ENCODE measurements at regions not wholly inside any gene's neighbourhood (a gene's known extent, or its start where the extent isn't known, plus 50 kb on each side); places are given as distances from the start of the nearest gene placed in this dataset.

DNA sequence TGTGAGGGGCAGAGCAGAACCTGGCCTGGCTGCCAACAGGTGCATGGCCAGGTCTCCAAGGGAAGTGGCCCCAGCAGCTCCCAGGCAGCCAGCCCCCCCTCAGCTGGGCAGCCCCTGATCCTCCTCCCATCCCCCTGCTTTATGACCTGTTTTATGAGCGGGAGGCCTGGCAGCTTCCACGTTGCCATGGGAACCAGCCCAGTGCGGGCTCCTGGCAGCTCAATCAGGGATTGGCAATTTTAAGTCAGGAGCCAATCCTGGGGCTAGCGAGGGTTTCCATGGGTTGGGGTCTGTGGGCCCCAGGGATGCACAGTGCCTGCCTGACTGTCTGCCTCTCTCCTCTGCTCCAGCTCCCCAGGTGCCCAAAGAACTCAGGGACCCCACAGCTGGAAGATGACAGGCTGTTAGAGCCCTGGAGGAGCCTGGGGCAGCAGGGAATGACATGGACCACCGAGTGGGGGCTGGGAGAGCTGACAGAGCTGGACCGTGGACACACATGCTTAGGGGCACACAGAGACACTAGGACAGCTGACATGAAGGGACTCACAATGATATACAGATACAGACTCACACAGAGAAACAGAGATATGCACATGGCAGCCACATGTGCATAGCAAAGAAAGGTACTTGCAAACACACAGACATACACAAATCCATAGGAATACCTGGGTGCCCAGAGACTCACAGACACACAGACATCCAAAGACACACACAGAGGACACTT is 56.5 kb upstream of the SIRPA start:
- TF ChIP-seq CTCF (IDR thresholded peaks at IDR 0.05) = no peak
- TF ChIP-seq POLR2A (IDR thresholded peaks at IDR 0.05) = no peak

All from Peyer's patch (tissue), 4 donors.